NCI-H1436 (cell line): ENCODE measurements at regions not wholly inside any gene's neighbourhood (a gene's known extent, or its start where the extent isn't known, plus 50 kb on each side); places are given as distances from the start of the nearest gene placed in this dataset.
A peak's percentile ranks its signal among the peaks of the same experiment; 100 is the strongest.

Experiments
- DNase-seq: peaks from one replicate; lab custom pipeline; 2025; lab: John Stamatoyannopoulos, UW

- DNase-seq: peak; percentile 9
These were observed 642.3 kb downstream of the TBL1XR1 start for GRCh38 chr3:176554791-176555654.

GRCh38 chr3:176554264-176554663, 643.0 kb downstream of the TBL1XR1 start:
- no peak for DNase-seq

GRCh38 chr3:176526942-176527341, 670.3 kb downstream of the TBL1XR1 start:
- no peak for DNase-seq

- no peak for DNase-seq
These were observed 671.1 kb downstream of the TBL1XR1 start for GRCh38 chr3:176526225-176526624.

GRCh38 chr3:176523114-176523513, 674.2 kb downstream of the TBL1XR1 start:
- DNase-seq: no peak

- no peak for DNase-seq
These were observed 674.8 kb downstream of the TBL1XR1 start for GRCh38 chr3:176522436-176522835.

- no peak for DNase-seq
These were observed 675.6 kb downstream of the TBL1XR1 start for GRCh38 chr3:176521531-176522175.

- no peak for DNase-seq
These were observed 683.0 kb downstream of the TBL1XR1 start for GRCh38 chr3:176514297-176514696.

- no peak for DNase-seq
These were observed 683.7 kb downstream of the TBL1XR1 start for GRCh38 chr3:176513604-176514003.

- DNase-seq: no peak
These were observed 685.2 kb downstream of the TBL1XR1 start for GRCh38 chr3:176512037-176512436.

- no peak for DNase-seq
These were observed 687.2 kb downstream of the TBL1XR1 start for GRCh38 chr3:176510097-176510496.

GRCh38 chr3:176505878-176506621, 691.2 kb downstream of the TBL1XR1 start:
- no peak for DNase-seq

GRCh38 chr3:176491084-176491483, 706.2 kb downstream of the TBL1XR1 start:
- no peak for DNase-seq

GRCh38 chr3:176490357-176490756, 706.9 kb downstream of the TBL1XR1 start:
- DNase-seq: no peak

- DNase-seq: no peak
These were observed 718.0 kb downstream of the TBL1XR1 start for GRCh38 chr3:176479248-176479647.

GRCh38 chr3:176469694-176470205, 727.5 kb downstream of the TBL1XR1 start:
- no peak for DNase-seq

GRCh38 chr3:176463610-176464009, 733.7 kb downstream of the TBL1XR1 start:
- DNase-seq: no peak

- DNase-seq: no peak
These were observed 749.9 kb downstream of the TBL1XR1 start for GRCh38 chr3:176447369-176447768.

- DNase-seq: no peak
These were observed 755.0 kb downstream of the TBL1XR1 start for GRCh38 chr3:176442326-176442725.

- no peak for DNase-seq
These were observed 757.6 kb downstream of the TBL1XR1 start for GRCh38 chr3:176439729-176440128.

GRCh38 chr3:176431991-176432390, 765.3 kb downstream of the TBL1XR1 start:
- DNase-seq: no peak

- no peak for DNase-seq
These were observed 766.3 kb downstream of the TBL1XR1 start for GRCh38 chr3:176431038-176431418.
